ENCODE measurements at regions not wholly inside any gene's neighbourhood (a gene's known extent, or its start where the extent isn't known, plus 50 kb on each side); places are given as distances from the start of the nearest gene placed in this dataset.

- H3K27me3 Mint-ChIP-seq (ENCODE audit: low read depth) = peaks cover 3% of the 10 kb centered on the region
- no peak overlapping the region for H3K4me3 Mint-ChIP-seq
- peaks cover 13% of the 10 kb centered on the region for H3K4me1 Mint-ChIP-seq
- TF ChIP-seq CTCF (IDR thresholded peaks at IDR 0.05; ENCODE audit: unreplicated experiment in 3 of 3) = no peak
- peaks cover 6% of the 10 kb centered on the region for H3K9me3 Mint-ChIP-seq
- H3K27ac Mint-ChIP-seq = no peak overlapping the region
- no peaks in the 10 kb centered on the region for H3K36me3 Mint-ChIP-seq (ENCODE audit: low read depth)
Observed at GRCh38 chr9:32253731-32254130, 130.7 kb upstream of the ACO1 start.

GRCh38 chr9:32255026-32255425 lies 129.4 kb upstream of the ACO1 start:
- Mint-ChIP-seq H3K4me3 (no peak overlapping the region), H3K36me3 (ENCODE audit: low read depth) (no peaks in the 10 kb centered on the region), H3K9me3 (peaks cover 6% of the 10 kb centered on the region), H3K4me1 (peaks cover 9% of the 10 kb centered on the region), H3K27me3 (ENCODE audit: low read depth) (peaks cover 3% of the 10 kb centered on the region), H3K27ac (no peak overlapping the region)
- TF ChIP-seq CTCF (IDR thresholded peaks at IDR 0.05; ENCODE audit: unreplicated experiment in 3 of 3) = no peak

GRCh38 chr9:32258482-32258881 lies 126.0 kb upstream of the ACO1 start:
- no peak for TF ChIP-seq CTCF (IDR thresholded peaks at IDR 0.05; ENCODE audit: unreplicated experiment in 3 of 3)
- peaks cover 4% of the 10 kb centered on the region for H3K9me3 Mint-ChIP-seq
- no peaks in the 10 kb centered on the region for H3K36me3 Mint-ChIP-seq (ENCODE audit: low read depth)
- H3K4me3 Mint-ChIP-seq = no peak overlapping the region
- H3K27me3 Mint-ChIP-seq (ENCODE audit: low read depth) = peaks cover 3% of the 10 kb centered on the region
- peaks cover 10% of the 10 kb centered on the region for H3K4me1 Mint-ChIP-seq
- H3K27ac Mint-ChIP-seq = no peak overlapping the region

GRCh38 chr9:32260151-32260862 lies 124.1 kb upstream of the ACO1 start:
- Mint-ChIP-seq H3K4me1 (peaks cover 26% of the 10 kb centered on the region), H3K4me3 (no peak overlapping the region), H3K9me3 (no peaks in the 10 kb centered on the region), H3K27me3 (ENCODE audit: low read depth) (peaks cover 3% of the 10 kb centered on the region), H3K36me3 (ENCODE audit: low read depth) (no peaks in the 10 kb centered on the region), H3K27ac (peak overlapping the region in 1 of 3 experiments; percentile 39)
- no peak for TF ChIP-seq CTCF (IDR thresholded peaks at IDR 0.05; ENCODE audit: unreplicated experiment in 3 of 3)

GRCh38 chr9:32264170-32264864 lies 120.1 kb upstream of the ACO1 start:
- Mint-ChIP-seq H3K4me1 (peaks cover 28% of the 10 kb centered on the region), H3K27ac (peak overlapping the region; percentile 72 to 90 (median 89)), H3K9me3 (no peaks in the 10 kb centered on the region), H3K27me3 (ENCODE audit: low read depth) (no peaks in the 10 kb centered on the region), H3K36me3 (ENCODE audit: low read depth) (no peaks in the 10 kb centered on the region), H3K4me3 (peak overlapping the region in 1 of 3 experiments; percentile 40)
- no peak for TF ChIP-seq CTCF (IDR thresholded peaks at IDR 0.05; ENCODE audit: unreplicated experiment in 3 of 3)
